Keratinocyte (primary cell): ENCODE measurements at regions not wholly inside any gene's neighbourhood (a gene's known extent, or its start where the extent isn't known, plus 50 kb on each side); places are given as distances from the start of the nearest gene placed in this dataset.

Source experiments
- DNase-seq: peaks from one replicate; pipeline ENCODE4 v3.0.0-alpha.2; 2011; ENCODE audit warnings: low read depth, missing footprints, low spot score
- FAIRE-seq: peaks from 2 replicates; lab custom pipeline; 2011; peaks lifted over from hg19 to GRCh38; lab: Jason Lieb, UNC
- H2AFZ ChIP-seq: 2 replicates; pipeline ENCODE4 v1.6.0; 2012; ENCODE audit warnings: low read length, control low read depth, inconsistent platforms; ENCODE audit not compliant: control insufficient read depth
- H3K27ac ChIP-seq: 2 replicates; pipeline ENCODE4 v1.5.1; 2011; ENCODE audit warnings: low read length; ENCODE audit not compliant: control insufficient read depth, insufficient read depth
- H3K27me3 ChIP-seq: 3 replicates; pipeline ENCODE4 v1.6.0; 2011; ENCODE audit warnings: low read length; ENCODE audit not compliant: control insufficient read depth, insufficient read depth; ENCODE audit errors: extremely low read depth
- H3K36me3 ChIP-seq, 2 experiments: 2 replicates in 1 of 2; 3 replicates in 1 of 2; pipeline ENCODE4 v1.5.1; 2011; ENCODE audit warnings: low read length in 2 of 2, mild to moderate bottlenecking in 1 of 2; ENCODE audit not compliant: control insufficient read depth in 2 of 2, insufficient read depth in 2 of 2; ENCODE audit errors: extremely low read depth in 1 of 2
- H3K4me1 ChIP-seq: 3 replicates; pipeline ENCODE4 v1.5.1; 2011; ENCODE audit warnings: low read length; ENCODE audit not compliant: control insufficient read depth, insufficient read depth; ENCODE audit errors: extremely low read depth
- H3K4me2 ChIP-seq: 3 replicates; pipeline ENCODE4 v1.6.0; 2011; ENCODE audit warnings: low read depth, low read length; ENCODE audit not compliant: control insufficient read depth, insufficient read depth; ENCODE audit errors: extremely low read depth
- H3K4me3 ChIP-seq, 3 experiments: fragments of 200-600 bp in 1 of 3; sonication (generic) in 1 of 3; 2 replicates in 2 of 3; 3 replicates in 1 of 3; pipeline ENCODE4 v1.5.1; 2011 to 2016; ENCODE audit warnings: low read length in 3 of 3, mild to moderate bottlenecking in 3 of 3, control low read depth in 2 of 3, inconsistent platforms in 1 of 3, low read depth in 1 of 3, mixed read lengths in 1 of 3, mixed run types in 1 of 3, moderate library complexity in 1 of 3; ENCODE audit not compliant: control insufficient read depth in 2 of 3, insufficient read depth in 2 of 3; ENCODE audit errors: extremely low read depth in 1 of 3
- H3K79me2 ChIP-seq: 2 replicates; pipeline ENCODE4 v1.6.0; 2012; ENCODE audit warnings: low read length; ENCODE audit not compliant: control insufficient read depth, insufficient read depth
- H3K9ac ChIP-seq: 3 replicates; pipeline ENCODE4 v1.6.0; 2011; ENCODE audit warnings: low read length; ENCODE audit not compliant: control insufficient read depth, insufficient read depth; ENCODE audit errors: extremely low read depth
- H3K9me1 ChIP-seq: 3 replicates; pipeline ENCODE4 v1.6.0; 2011; ENCODE audit warnings: low read length; ENCODE audit not compliant: control insufficient read depth, insufficient read depth; ENCODE audit errors: extremely low read depth
- H3K9me3 ChIP-seq: 2 replicates; pipeline ENCODE4 v1.5.1; 2012; ENCODE audit warnings: low read depth, low read length; ENCODE audit not compliant: control insufficient read depth
- H4K20me1 ChIP-seq: 3 replicates; pipeline ENCODE4 v1.6.0; 2011; ENCODE audit warnings: low read length; ENCODE audit not compliant: control insufficient read depth, insufficient read depth; ENCODE audit errors: extremely low read depth
- CTCF ChIP-seq, 3 experiments: IDR thresholded peaks in 1 of 3; conservative IDR thresholded peaks in 1 of 3; optimal IDR thresholded peaks in 1 of 3; 2 replicates in 2 of 3; 3 replicates in 1 of 3; pipeline versions ENCODE3 to v1.5.1; 2011; ENCODE audit warnings: low read length in 3 of 3, mild to moderate bottlenecking in 3 of 3, moderate library complexity in 2 of 3, control low read depth in 1 of 3, inconsistent platforms in 1 of 3; ENCODE audit not compliant: insufficient read depth in 2 of 3; ENCODE audit errors: extremely low read depth in 1 of 3
- EZH2 ChIP-seq: IDR thresholded peaks from one replicate; pipeline ENCODE4 v1.6.1; 2012; ENCODE audit warnings: inconsistent platforms, mild to moderate bottlenecking, low read length, moderate library complexity
- dilution Hi-C: fragments of 300-500 bp; cut with MboI; formaldehyde crosslinking; loops from one replicate; pipeline ENCODE4 v1.7.0; 2020; ENCODE audit warnings: low sequenced_read_pairs; ENCODE audit not compliant: extremely low pct_ligation_motif_present

- no peak overlapping the region for H3K27ac ChIP-seq
- no peak for TF ChIP-seq CTCF (optimal IDR thresholded peaks at IDR 0.05 in 1 of 3, IDR thresholded peaks at IDR 0.05 in 1 of 3, conservative IDR thresholded peaks at IDR 0.05 in 1 of 3; ENCODE audit: extremely low read depth in 1 of 3, insufficient read depth in 2 of 3, low read length in 3 of 3)
- TF ChIP-seq EZH2: no peak
- no peak overlapping the region for H3K4me2 ChIP-seq
- H3K36me3 ChIP-seq: no peaks in the 10 kb centered on the region
- H3K9me1 ChIP-seq: no peaks in the 10 kb centered on the region
- no peak overlapping the region for H3K9ac ChIP-seq
- no peaks in the 10 kb centered on the region for H4K20me1 ChIP-seq
- no peaks in the 10 kb centered on the region for H3K4me1 ChIP-seq
- no peak overlapping the region for H3K4me3 ChIP-seq
- H3K9me3 ChIP-seq: no peaks in the 10 kb centered on the region
- no peaks in the 10 kb centered on the region for H3K79me2 ChIP-seq
- FAIRE-seq: no peak
- no peak overlapping the region for H2AFZ ChIP-seq
- H3K27me3 ChIP-seq: no peaks in the 10 kb centered on the region
- dilution Hi-C loops: no loop called here
- DNase-seq: no peak
These were observed 337.1 kb upstream of the IRAK1BP1 start for GRCh38 chr6:78530208-78530607.

- Histone ChIP-seq H3K9me3 (no peaks in the 10 kb centered on the region), H3K27me3 (no peaks in the 10 kb centered on the region), H3K4me3 (no peak overlapping the region), H3K36me3 (no peaks in the 10 kb centered on the region), H2AFZ (no peak overlapping the region), H4K20me1 (no peaks in the 10 kb centered on the region), H3K79me2 (no peaks in the 10 kb centered on the region), H3K9ac (no peak overlapping the region), H3K4me1 (peaks cover 16% of the 10 kb centered on the region), H3K27ac (no peak overlapping the region), H3K4me2 (no peak overlapping the region), H3K9me1 (no peaks in the 10 kb centered on the region)
- dilution Hi-C loops: no loop called here
- DNase-seq (no peak), FAIRE-seq (no peak)
- TF ChIP-seq EZH2 (no peak), CTCF (optimal IDR thresholded peaks at IDR 0.05 in 1 of 3, IDR thresholded peaks at IDR 0.05 in 1 of 3, conservative IDR thresholded peaks at IDR 0.05 in 1 of 3; ENCODE audit: extremely low read depth in 1 of 3, insufficient read depth in 2 of 3, low read length in 3 of 3) (no peak)
These were observed 333.9 kb upstream of the IRAK1BP1 start for GRCh38 chr6:78533426-78533825.
